GM21576 (cell line): ENCODE measurements at regions not wholly inside any gene's neighbourhood (a gene's known extent, or its start where the extent isn't known, plus 50 kb on each side); places are given as distances from the start of the nearest gene placed in this dataset.

ENCODE experiments used
- ATAC-seq: cut with Tn5 transposase; IDR thresholded peaks from one replicate; pipeline ENCODE4 v1.9.1; 2021; ENCODE audit warnings: mild to moderate bottlenecking, moderate library complexity; ENCODE audit not compliant: unreplicated experiment

GRCh38 chr5:68352166-68352565 lies 136.6 kb downstream of the PIK3R1 start:
- ATAC-seq = no peak

DNA sequence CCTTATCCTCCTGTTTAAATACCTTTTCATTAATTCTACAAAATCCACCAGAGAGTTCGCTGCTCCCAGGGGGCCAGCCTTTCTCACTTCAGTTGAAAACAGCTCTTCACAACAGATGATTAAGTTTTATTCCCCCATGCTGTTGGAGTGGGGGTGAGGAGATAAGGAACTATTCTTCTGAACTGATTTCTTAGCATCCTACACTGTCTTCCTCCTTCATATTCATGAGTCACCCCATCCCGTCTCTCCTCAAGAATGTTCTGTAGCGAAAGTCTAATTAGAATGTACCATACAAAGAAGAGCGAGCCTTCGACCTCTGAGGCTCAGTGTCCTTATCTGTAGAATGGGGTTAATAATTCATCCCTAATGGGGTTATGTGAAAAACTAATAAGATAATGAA lies 138.0 kb downstream of the PIK3R1 start:
- ATAC-seq = no peak

DNA sequence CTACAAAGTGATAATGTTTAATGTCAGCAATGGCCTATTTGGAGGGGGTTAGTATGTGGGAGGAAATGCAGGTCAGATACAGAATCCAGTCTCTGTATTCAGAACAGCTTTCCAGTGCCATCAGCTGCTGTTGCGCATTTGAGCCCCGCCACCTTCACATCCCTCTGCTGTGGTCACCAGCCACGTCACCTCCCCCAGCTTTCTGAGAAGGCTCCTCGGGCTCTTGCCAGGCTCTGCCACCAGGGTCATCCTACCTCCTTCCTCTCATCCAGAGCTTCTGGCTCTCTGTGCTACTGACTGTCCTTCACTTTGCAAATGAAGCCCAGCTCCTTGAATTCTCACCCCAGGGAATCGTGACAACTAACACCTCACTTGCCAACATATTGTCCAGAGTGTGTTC lies 138.8 kb downstream of the PIK3R1 start:
- ATAC-seq = no peak

- ATAC-seq = no peak
These were observed 140.7 kb downstream of the PIK3R1 start for GRCh38 chr5:68356216-68356615.

DNA sequence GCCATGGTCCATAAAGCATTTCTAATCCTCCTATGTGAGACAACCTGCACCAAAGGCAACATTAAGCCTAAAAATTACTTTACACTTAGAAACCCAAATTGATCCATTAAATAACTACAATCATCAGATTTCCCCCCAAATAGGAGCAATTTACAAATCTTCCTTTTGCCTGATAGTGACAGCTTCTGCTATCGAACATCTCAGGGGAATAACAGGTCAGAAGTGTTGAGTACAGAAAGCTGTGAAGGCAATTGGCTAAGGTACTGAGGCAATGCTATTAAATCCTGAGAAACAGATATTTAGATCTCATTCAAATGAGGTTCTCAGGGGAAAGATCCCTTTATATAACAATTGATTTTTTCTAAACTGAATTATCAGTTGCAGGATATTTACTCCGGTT lies 141.1 kb downstream of the PIK3R1 start:
- no peak for ATAC-seq

- ATAC-seq = no peak
These were observed 144.1 kb downstream of the PIK3R1 start for GRCh38 chr5:68359699-68360098.

DNA sequence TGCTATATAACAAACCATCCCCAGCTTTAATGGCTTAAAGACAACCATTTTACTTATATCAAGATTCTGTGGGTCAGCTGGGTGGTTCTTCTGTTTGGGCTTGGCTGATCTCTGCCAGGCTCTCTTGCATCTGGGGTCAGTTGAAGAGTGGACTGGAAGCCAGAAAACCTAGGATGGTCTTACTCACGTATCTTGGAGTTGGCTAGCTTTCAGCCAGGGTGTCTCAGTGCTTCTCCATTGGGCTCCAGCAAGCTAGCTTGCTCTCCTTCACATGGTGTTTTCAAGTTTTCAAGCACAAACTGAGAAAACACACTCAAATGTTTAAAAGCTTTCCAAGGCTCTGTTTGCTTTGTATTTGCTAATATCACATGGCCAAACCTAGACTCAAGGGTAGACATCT lies 146.8 kb downstream of the PIK3R1 start:
- ATAC-seq = no peak

DNA sequence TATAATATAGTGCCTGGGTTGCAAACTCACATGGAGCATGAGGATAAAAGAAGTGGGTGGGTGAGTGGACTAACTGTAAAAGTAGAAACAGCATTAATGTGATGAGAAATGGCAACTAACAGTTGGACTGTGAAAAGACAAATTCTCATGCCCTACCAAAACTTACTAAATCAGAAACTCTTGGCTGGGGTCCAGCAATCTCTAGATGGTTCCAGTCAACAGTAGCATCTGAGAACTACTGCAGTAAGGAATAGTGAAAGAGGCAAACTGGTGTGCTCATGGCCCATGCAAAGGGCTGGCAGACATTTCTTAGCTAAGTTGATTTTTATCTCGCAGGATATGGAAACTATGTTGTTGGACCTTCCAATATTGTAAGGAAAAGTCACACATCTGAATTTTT lies 150.3 kb downstream of the PIK3R1 start:
- no peak for ATAC-seq

GRCh38 chr5:68367287-68367686 lies 151.7 kb downstream of the PIK3R1 start:
- ATAC-seq = no peak

DNA sequence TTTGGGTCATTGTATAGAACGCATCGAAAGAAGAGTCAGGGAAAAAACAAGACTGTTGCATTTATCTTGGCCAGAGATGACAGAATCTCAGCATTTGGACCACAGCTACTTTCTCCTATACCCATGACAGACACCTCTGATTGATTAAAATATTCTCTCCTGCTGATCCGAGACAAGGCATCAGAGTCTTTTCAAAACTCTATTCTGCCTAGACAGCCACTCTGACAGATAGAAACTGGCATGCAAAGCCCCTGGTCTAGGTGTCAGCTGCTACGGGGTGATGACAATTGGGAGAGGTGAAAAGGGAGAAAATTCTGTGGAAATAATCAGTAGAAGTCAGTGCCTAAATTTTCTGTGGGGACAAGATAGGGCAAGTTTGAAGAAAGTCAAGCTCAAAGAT lies 152.2 kb downstream of the PIK3R1 start:
- ATAC-seq = no peak

DNA sequence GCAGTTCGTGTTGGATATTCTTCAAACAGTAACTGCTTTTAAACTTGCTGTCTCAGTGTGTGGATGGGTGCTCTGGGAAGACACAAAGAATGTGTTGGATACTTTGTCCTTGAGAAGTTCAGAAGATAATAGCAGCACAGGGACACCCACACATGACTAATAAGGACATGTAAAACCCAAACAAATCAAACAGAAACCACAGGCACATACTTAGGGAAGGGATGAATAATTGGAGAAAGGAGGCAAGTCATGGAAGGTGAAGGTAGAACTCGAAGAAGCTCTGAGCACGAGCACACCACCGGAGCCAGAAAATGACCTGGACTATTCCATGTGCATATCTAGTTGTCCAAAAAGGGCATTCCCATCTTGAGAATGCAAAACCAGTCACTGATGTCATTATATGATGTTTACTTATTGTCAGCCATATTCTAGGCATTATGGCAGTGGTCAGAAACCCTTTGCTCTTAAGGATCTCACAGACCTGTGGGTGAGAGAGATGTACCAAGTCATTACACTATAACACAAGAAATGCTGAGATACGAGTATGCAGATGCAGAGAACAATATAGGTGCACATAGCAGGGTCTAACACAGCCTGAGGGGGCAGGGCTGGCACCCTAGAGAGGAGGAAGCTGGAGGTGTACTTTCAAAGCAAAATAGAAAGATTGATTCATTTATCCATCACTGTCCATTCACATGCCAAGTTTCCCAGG lies 152.9 kb downstream of the PIK3R1 start:
- no peak for ATAC-seq

DNA sequence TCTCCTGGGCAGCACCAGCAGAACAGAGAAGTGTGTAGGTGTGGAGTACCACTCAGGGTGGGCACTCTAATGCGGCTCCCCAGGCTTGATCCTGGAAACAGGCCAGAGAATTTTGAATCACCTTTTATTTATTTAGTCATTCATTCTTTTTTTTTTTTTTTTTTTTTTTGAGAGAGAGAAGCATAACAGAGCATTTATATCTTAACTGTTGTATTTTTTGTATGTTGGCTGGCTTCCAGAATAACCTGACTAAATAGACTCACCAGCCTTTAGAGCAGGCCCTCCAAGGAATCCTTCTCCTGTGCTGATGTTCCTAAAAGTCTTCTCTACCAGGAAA lies 153.4 kb downstream of the PIK3R1 start:
- ATAC-seq = no peak

- peak; percentile 89 for ATAC-seq
These were observed 154.0 kb downstream of the PIK3R1 start for GRCh38 chr5:68369457-68370125.

GRCh38 chr5:68370196-68370595 lies 154.6 kb downstream of the PIK3R1 start:
- ATAC-seq = no peak

DNA sequence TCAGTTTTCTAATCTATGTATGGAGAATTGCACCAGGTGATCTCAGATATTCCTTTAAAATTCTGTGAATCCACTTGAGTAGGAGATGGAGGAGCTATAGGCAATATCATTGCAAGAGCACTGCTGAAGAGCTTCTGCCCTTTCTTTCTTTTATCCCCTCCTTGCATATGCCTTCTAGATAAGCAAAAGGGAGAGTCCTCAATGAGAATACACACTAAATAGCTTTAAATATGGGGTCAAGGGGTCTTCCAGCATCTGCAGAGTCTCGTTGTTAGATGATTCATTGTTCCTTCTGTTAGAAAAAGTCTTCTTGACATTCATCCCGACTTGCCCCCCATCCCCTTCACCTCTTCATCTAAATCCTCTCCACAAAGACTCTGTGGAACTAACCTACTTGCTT lies 156.1 kb downstream of the PIK3R1 start:
- no peak for ATAC-seq

DNA sequence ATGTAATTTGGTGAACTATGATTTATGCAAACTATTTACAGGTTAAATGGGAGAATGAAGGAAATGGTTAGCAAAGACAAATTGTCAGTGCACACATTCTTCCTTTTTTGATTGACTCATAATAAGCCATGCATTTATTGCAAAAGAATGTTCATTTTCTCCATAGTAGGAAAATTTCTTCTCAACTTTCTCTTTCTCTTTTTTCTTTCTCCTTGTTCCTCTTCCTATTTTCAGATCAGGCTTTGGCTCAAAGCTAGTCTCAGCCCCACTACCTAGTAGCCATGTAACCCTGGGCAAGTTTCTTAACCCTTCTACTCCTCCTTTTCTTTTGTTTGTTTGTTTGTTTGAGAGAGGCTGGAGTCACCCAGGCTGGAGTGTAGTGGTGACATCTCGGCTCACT lies 156.6 kb downstream of the PIK3R1 start:
- ATAC-seq = no peak

- no peak for ATAC-seq
These were observed 157.5 kb downstream of the PIK3R1 start for GRCh38 chr5:68373050-68373449.

DNA sequence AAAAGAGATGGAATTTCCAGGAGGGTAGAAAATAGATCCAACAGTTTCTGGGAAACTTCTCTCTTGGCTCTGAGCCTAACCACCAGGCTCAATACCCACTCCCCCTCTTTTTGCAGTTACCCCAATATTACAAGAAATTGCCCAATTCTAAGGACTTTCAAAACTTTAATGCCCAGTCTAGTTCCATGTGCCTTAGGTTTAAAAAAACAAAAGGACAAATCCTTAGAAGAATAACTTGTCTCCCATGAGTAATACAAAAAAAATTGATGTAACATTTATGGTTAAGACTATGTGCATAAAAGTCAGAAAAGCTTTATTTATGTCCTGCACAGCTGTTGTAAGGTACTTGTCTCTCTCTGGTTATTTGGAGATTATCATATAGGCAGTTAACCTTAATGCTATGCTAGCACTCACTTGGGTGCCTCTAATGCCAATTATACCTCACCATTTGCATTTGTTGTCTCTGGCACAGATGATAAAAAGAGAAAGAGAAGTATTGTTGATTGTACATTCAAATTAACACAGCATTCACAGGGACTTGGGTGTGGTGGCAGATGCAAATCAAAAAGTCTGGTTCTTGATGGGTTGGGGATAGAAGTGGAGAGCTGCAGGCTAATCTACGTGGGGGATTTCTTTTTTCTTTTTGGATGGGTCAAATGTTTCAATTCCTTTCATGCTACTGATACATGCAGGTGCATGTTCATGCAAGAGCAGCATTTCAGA lies 159.4 kb downstream of the PIK3R1 start:
- ATAC-seq = no peak

DNA sequence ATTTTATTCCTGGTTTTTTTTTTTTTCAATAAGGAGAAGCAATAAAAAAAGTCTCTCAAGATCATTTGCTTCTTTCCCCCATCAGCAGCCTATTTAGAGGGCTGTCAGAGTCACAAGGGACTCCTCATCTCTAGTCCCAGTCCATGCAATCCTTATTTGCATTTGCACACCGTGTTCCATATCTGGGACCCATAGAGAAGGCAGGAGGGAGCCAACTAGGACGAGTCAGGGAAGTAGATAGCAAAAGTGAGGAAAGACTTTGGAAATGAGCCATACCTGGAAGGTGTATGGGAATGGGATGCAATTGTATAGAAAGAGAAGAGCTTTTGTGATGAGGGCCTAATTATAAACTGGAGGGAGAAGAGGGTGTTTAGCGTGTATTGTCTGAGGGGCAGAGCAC lies 160.0 kb downstream of the PIK3R1 start:
- ATAC-seq = no peak

DNA sequence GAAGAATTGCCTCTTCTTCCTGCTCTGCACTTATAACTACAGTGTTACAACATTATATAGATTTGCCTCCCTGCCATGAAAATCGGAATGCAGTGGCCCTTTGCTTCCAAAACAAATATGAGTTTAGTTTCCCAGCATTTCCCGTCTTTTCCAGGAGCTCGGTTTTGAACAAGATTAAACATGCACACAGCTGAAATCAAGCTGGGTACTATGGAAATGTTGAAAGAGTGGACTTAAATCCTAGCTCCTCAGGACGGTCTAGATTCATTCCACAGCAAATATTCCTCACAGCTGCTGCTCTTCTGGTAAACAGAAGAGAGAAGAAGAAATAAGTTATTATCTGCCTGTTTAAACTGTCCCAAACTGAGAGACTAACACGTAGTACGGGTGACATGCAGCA lies 161.4 kb downstream of the PIK3R1 start:
- ATAC-seq = no peak

- ATAC-seq = no peak
These were observed 162.2 kb downstream of the PIK3R1 start for GRCh38 chr5:68377733-68378132.

DNA sequence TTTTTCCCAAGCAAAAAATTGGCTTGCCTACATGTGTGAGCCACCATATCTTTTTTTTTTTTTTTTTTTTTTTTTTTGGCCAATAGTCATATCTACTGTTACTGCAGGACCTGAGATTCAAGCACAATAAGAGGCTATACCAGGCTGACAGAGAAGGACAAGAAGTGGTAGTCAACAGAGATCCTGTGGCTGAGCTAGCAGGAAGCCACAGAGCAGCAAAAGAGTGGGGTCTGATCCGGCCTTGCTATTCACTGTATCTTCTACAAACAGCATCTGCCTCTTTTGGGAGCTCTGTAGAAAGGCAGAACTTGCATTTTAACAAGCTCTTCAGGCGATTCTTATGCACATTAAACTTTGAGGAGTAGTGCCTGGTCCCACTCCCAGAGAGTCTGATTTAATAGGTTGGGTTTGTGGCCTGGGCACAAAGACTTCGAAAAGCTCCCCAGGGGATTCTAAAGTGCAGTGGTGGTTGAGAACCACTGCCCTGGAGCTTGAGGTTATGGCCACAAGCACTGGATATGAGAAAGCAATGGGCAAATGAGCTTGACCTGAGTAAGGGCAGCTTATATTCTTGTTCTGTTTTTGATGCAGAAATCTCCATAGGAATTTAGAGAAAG lies 162.8 kb downstream of the PIK3R1 start:
- peak; percentile 79 for ATAC-seq
